ENCODE measurements at regions not wholly inside any gene's neighbourhood (a gene's known extent, or its start where the extent isn't known, plus 50 kb on each side); places are given as distances from the start of the nearest gene placed in this dataset.

- no peak for DNase-seq (ENCODE audit: low read depth)
Observed at GRCh38 chr10:7478727-7479457, 68.1 kb upstream of the SFMBT2 start.

- DNase-seq (ENCODE audit: low read depth) = no peak
Observed at GRCh38 chr10:7477538-7478334, 66.9 kb upstream of the SFMBT2 start.

GRCh38 chr10:7475939-7476338, 65.1 kb upstream of the SFMBT2 start:
- DNase-seq (ENCODE audit: low read depth) = no peak

GRCh38 chr10:7475046-7475911, 64.4 kb upstream of the SFMBT2 start:
- DNase-seq (ENCODE audit: low read depth) = no peak

- no peak for DNase-seq (ENCODE audit: low read depth)
Observed at GRCh38 chr10:7474388-7474787, 63.6 kb upstream of the SFMBT2 start.

GRCh38 chr10:7473474-7473873, 62.6 kb upstream of the SFMBT2 start:
- DNase-seq (ENCODE audit: low read depth) = no peak

GRCh38 chr10:7471720-7472367, 61.0 kb upstream of the SFMBT2 start:
- DNase-seq (ENCODE audit: low read depth) = no peak

GRCh38 chr10:7470371-7470770, 59.5 kb upstream of the SFMBT2 start:
- DNase-seq (ENCODE audit: low read depth) = no peak

- no peak for DNase-seq (ENCODE audit: low read depth)
Observed at GRCh38 chr10:7467031-7467667, 56.3 kb upstream of the SFMBT2 start.

- no peak for DNase-seq (ENCODE audit: low read depth)
Observed at GRCh38 chr10:7464691-7465090, 53.9 kb upstream of the SFMBT2 start.
